Hepatocyte (in vitro differentiated cells): ENCODE measurements at regions not wholly inside any gene's neighbourhood (a gene's known extent, or its start where the extent isn't known, plus 50 kb on each side); places are given as distances from the start of the nearest gene placed in this dataset.

Experiments used
- DNase-seq: peaks from one replicate; pipeline ENCODE4 v3.0.0-alpha.2; 2016; ENCODE audit warnings: low spot score
- H2AFZ ChIP-seq: fragments of 200-600 bp; sonication (generic); 2 replicates; pipeline ENCODE4 v1.6.0; 2016; ENCODE audit warnings: antibody characterized with exemption, mild to moderate bottlenecking
- H3K27ac ChIP-seq: fragments of 200-600 bp; sonication (generic); 2 replicates; pipeline ENCODE4 v1.5.1; 2016; ENCODE audit warnings: mild to moderate bottlenecking
- H3K27me3 ChIP-seq: fragments of 200-600 bp; sonication (generic); 2 replicates; pipeline ENCODE4 v1.6.1; 2016
- H3K36me3 ChIP-seq: fragments of 200-600 bp; sonication (generic); replicated peaks from 2 replicates; pipeline ENCODE4 v1.5.1; 2016; ENCODE audit warnings: low read depth; ENCODE audit not compliant: insufficient read depth
- H3K4me1 ChIP-seq: fragments of 200-600 bp; sonication (generic); 2 replicates; pipeline ENCODE4 v1.5.1; 2016; ENCODE audit warnings: mild to moderate bottlenecking, moderate library complexity; ENCODE audit not compliant: insufficient read depth
- H3K4me2 ChIP-seq: fragments of 200-600 bp; sonication (generic); 2 replicates; pipeline ENCODE4 v1.6.0; 2016
- H3K4me3 ChIP-seq: fragments of 200-600 bp; sonication (generic); 2 replicates; pipeline ENCODE4 v1.5.1; 2016; ENCODE audit warnings: mild to moderate bottlenecking
- H3K79me2 ChIP-seq: fragments of 200-600 bp; sonication (generic); 2 replicates; pipeline ENCODE4 v1.6.0; 2017; ENCODE audit warnings: mild to moderate bottlenecking
- H3K9me2 ChIP-seq: fragments of 200-600 bp; sonication (generic); replicated peaks from 2 replicates; pipeline ENCODE4 v1.6.0; 2017; ENCODE audit warnings: mild to moderate bottlenecking; ENCODE audit not compliant: insufficient read depth
- H3K9me3 ChIP-seq: fragments of 200-600 bp; sonication (generic); 2 replicates; pipeline ENCODE4 v1.5.1; 2016; ENCODE audit warnings: low read depth, mild to moderate bottlenecking
- H4K20me1 ChIP-seq: fragments of 200-600 bp; sonication (generic); 2 replicates; pipeline ENCODE4 v1.6.0; 2016; ENCODE audit warnings: mild to moderate bottlenecking; ENCODE audit not compliant: insufficient read depth, poor library complexity, severe bottlenecking
- EZH2 ChIP-seq: fragments of 200-600 bp; sonication (generic); IDR thresholded peaks from 2 replicates; pipeline ENCODE4 v1.6.1; 2016; ENCODE audit warnings: antibody characterized with exemption, mild to moderate bottlenecking, borderline replicate concordance
- EZH2phosphoT487 ChIP-seq: fragments of 200-600 bp; sonication (generic); IDR thresholded peaks from one replicate; pipeline ENCODE4 v1.6.1; 2018; ENCODE audit warnings: antibody characterized with exemption, mild to moderate bottlenecking, low read depth, moderate library complexity; ENCODE audit not compliant: unreplicated experiment, severe bottlenecking
- WGBS: methylation state at CpG from one replicate; pipeline ENCODE4 v1.1.6; 2016; ENCODE audit warnings: low lambda C conversion rate; ENCODE audit errors: missing lambda C conversion rate; 5-methylcytosine and 5-hydroxymethylcytosine counted together
- TF ChIP-seq, protein P1 (sequence below): fragments of 200-600 bp; sonication (generic); IDR thresholded peaks from 2 replicates; pipeline ENCODE4 v1.5.1; 2016; ENCODE audit warnings: antibody characterized with exemption, mild to moderate bottlenecking; ENCODE audit not compliant: poor library complexity

DNA sequence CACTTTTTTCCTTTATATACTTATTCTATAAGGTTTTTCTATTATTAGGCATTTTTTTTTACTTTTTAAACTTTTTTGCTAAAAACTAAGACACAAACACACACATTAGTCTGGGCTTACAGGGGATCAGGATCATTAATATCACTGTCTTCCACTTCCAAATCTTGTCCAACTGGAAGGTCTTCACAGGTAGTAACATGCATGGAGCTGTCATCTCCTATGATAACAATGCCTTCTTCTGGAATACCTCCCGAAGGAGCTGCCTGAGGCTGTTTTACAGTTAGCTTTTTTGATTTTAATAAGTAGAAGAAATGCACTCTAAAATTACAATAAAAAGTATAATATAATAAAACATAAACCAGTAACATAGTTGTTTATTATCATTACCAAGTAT is 345.5 kb upstream of the PTGER4 start:
- Histone ChIP-seq H3K79me2 (no peaks in the 10 kb centered on the region), H3K4me1 (no peaks in the 10 kb centered on the region), H3K4me2 (no peak overlapping the region), H3K9me3 (no peaks in the 10 kb centered on the region), H3K27me3 (no peaks in the 10 kb centered on the region), H3K9me2 (no peaks in the 10 kb centered on the region), H3K27ac (no peak overlapping the region), H2AFZ (no peak overlapping the region), H3K4me3 (no peak overlapping the region), H4K20me1 (no peaks in the 10 kb centered on the region), H3K36me3 (no peaks in the 10 kb centered on the region)
- 81% methylated on average over 1 of the region's 1 CpG for WGBS
- TF ChIP-seq, protein P1, sequence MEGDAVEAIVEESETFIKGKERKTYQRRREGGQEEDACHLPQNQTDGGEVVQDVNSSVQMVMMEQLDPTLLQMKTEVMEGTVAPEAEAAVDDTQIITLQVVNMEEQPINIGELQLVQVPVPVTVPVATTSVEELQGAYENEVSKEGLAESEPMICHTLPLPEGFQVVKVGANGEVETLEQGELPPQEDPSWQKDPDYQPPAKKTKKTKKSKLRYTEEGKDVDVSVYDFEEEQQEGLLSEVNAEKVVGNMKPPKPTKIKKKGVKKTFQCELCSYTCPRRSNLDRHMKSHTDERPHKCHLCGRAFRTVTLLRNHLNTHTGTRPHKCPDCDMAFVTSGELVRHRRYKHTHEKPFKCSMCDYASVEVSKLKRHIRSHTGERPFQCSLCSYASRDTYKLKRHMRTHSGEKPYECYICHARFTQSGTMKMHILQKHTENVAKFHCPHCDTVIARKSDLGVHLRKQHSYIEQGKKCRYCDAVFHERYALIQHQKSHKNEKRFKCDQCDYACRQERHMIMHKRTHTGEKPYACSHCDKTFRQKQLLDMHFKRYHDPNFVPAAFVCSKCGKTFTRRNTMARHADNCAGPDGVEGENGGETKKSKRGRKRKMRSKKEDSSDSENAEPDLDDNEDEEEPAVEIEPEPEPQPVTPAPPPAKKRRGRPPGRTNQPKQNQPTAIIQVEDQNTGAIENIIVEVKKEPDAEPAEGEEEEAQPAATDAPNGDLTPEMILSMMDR = no peak
- TF ChIP-seq EZH2 = no peak
- no peak for TF ChIP-seq EZH2phosphoT487
- no peak for DNase-seq

DNA sequence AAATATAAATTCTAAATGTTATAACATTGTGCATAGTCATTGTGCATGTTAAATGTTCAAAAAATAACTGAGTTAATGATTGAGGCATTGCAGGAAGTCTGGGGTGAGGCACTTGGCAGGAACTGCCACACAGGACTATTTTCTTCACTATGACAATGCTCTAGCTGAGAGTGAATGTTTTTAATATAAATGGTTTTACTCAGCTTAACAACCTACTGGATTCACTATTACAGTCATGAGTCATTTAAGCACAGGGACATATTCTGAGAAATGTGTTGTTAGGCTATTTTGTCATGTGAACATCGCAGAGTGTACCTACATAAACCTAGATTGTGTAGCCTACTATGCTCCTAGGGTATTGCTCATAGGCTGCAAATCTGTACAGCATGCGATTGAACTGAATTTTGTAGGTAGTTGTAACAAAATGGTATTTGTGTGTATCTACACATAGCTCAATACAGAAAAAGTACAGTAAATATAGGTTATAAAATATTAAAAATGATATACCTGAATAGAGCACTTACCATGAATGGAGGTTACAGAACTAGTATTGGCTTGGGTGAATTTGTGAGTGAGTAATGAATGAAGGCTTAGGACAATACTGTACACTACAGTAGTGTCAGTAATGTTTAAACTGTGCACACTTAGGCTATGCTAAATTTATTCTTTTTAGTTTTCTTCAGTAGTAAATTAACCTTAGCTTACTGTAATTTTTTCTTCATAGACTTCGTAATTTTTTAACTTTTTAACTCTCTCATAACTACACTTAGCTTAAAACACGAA is 346.1 kb upstream of the PTGER4 start:
- Histone ChIP-seq H2AFZ (no peak overlapping the region), H3K36me3 (no peaks in the 10 kb centered on the region), H3K27ac (no peak overlapping the region), H3K4me2 (no peak overlapping the region), H3K27me3 (no peaks in the 10 kb centered on the region), H3K4me3 (no peak overlapping the region), H3K9me2 (no peaks in the 10 kb centered on the region), H3K79me2 (no peaks in the 10 kb centered on the region), H4K20me1 (no peaks in the 10 kb centered on the region), H3K9me3 (no peaks in the 10 kb centered on the region), H3K4me1 (no peaks in the 10 kb centered on the region)
- WGBS = 92% methylated on average over 4 of the region's 4 CpGs
- no peak for DNase-seq
- TF ChIP-seq EZH2 (no peak), EZH2phosphoT487 (no peak)
- TF ChIP-seq, protein P1 = no peak

DNA sequence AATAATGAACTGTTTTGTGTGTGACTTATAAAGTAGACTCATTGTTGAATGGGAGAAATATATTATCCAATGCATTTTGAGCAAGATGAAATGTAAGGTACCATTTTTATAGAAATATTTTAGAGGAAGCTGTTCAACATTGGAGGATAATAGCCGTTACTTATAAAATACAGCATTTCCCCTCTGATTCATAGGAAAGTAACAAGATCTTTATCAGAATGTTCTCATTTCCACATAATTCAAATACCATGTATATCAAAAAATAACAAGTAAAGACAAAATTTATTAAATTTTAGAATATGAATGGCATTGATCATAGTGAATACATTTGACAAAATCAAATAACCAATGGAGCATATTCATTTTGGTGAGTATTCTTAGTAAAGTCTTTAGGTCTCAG is 346.7 kb upstream of the PTGER4 start:
- no peak overlapping the region for H3K4me3 ChIP-seq
- no peak for TF ChIP-seq EZH2
- no peak for TF ChIP-seq EZH2phosphoT487
- TF ChIP-seq, protein P1 = no peak
- no peaks in the 10 kb centered on the region for H3K4me1 ChIP-seq
- no peaks in the 10 kb centered on the region for H3K36me3 ChIP-seq
- no peak overlapping the region for H3K4me2 ChIP-seq
- H4K20me1 ChIP-seq = no peaks in the 10 kb centered on the region
- WGBS = 83% methylated on average over 1 of the region's 1 CpG
- no peaks in the 10 kb centered on the region for H3K9me3 ChIP-seq
- no peak overlapping the region for H3K27ac ChIP-seq
- H3K9me2 ChIP-seq = no peaks in the 10 kb centered on the region
- no peaks in the 10 kb centered on the region for H3K27me3 ChIP-seq
- no peaks in the 10 kb centered on the region for H3K79me2 ChIP-seq
- no peak overlapping the region for H2AFZ ChIP-seq
- DNase-seq = no peak
